Effector CD4-positive, alpha-beta T cell (primary cell): ENCODE measurements at regions not wholly inside any gene's neighbourhood (a gene's known extent, or its start where the extent isn't known, plus 50 kb on each side); places are given as distances from the start of the nearest gene placed in this dataset.

Experiments
- DNase-seq: peaks from one replicate; pipeline ENCODE4 v3.0.0-alpha.2; 2020

DNA sequence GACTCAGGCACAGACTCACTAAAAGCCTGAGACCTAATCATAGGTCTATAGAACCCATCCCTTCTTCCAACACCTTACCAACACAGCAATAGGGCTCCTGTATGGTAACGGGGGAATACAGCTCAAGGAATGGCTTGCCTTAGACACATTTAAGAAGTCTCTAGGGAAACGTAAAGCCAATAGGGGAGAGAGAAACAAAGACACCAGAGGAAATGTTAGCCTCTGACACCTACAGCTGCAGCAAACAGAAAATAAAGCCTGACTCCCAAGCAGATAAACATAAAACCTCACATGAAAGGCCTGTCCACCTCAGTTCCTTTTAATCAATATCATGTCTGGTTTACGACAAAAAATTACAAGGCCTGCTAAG lies 51.1 kb upstream of the NCOA1 start:
- DNase-seq = no peak

DNA sequence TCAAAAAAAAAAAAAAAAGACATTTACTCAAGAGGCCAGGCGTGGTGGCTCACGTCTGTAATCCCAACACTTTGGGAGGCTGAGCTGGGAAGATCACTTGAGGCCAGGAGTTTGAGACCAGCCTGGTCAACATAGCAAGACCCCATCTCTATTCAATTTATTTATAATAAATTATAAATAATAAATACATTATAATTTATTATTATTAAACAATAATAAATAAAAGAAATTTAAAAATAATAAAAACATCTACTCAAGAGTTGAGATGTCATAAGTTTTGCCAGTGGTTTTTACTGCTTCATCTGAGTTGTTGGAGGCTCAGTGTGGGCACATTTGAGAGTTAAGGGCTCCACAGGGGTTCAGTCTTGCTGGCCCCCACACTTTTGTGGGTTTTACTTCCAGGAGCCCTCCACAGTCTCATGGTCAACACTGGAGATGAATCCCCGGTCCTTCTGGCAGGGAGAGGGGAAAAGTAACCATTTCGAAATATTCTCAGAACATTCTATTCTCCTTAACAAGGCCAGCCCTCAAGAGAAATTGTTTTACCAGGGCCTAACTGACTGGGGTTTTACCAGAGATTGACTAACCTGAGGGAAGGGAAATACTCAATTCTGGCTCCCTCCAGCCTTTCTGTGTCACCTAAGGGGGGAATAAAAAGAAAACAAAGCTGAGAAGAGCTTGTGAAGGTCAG lies 51.6 kb upstream of the NCOA1 start:
- DNase-seq = no peak

- no peak for DNase-seq
Observed at GRCh38 chr2:24438106-24438505, 52.9 kb upstream of the NCOA1 start.

DNA sequence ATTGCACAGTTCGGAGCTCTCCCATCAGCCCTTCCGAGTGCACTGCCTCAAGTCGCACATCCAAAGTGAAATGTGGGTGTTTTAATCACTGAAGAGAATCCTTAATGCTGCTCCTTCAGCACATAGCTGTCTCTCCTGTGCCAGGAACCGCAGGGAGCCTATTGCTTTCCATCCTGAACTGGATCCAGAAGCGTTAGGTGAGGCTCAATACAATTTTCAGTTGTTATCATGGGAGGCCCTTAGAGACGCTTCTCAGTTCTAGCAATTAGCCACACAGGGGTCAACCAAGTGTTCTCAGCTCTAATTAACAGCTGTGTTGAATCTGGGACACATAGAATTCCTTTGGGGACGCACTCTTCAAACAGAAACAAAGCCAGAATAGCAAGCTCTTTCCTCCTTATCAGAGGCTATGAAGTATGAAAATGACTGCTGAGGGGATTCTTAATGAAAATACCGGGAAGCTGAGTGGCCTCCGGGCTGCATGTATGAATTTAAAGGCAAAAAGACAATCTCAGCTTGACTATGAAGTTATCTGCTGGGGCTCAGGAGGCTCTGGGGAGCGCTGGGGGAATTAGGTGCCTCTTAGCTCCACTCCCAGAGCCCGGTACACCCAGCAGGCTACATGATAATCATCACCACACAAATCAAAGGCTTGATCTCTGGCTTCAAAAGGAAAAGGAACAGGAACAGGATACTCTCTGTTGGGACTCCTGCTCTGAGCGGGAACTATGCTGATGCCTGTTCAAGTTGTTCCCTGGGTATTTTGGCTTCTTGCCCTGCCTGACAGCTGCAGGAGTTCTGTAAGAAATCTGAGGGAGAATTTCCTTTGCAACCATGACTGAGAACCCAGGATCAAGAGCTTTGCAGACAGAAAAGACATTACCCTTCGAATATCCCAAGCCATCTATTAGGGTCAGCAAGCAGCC lies 55.4 kb upstream of the NCOA1 start:
- DNase-seq = no peak

DNA sequence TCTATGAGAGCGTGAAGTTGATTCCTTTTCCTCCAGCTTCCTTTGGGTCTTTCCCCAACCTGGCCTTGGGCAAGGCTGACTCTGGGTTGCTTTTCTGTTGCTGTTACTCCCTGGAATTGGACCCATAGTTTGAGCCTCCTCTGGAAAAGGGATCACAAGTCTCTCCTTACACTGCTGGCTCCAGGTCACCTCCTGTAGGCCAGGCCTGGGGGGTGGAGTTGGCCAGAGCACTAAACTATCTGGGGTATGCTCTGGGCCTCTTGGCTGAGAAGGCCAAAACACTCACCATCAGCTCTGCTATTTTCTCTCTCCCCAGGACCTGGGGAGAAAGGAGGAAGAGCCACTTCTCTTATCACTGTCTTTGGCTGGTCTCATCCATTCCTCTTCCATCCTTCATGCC lies 56.5 kb upstream of the NCOA1 start:
- no peak for DNase-seq

DNA sequence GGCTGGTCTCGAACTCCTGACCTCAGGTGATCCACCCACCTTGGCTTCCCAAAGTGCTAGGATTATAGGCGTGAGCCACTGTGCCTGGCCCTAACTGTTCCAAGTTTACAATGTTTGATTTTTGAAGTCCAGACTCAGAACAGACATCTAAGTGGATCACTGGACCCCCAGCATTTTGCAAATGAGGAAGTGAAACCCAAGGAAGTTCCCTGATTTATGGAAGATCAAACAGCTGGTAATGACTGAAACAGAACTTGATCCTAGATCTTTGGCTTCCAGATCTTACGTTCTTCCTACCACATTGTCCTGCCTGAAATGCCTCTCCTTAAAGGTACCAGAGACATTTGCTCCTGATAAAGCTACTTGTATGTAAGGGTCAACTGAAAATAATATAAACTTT lies 58.3 kb upstream of the NCOA1 start:
- no peak for DNase-seq

DNA sequence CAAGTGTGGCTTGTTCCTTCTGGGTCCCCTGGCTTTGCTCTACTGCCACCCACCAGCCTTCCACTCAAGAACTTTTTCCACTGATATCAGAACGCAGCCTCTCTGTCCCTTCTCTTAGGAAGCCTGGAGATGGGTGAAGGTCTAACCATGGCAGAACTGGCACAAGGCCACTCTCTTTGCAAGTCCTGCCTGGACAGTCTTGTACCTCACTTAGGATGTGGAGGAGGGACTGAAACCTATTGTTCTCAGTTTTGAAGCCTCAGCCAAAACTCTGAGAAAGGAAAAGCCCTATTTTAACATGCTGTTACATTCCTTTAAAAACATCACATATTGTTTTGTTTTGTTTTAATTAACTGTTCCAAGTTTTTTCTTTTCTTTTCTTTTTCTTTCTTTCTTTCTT lies 58.9 kb upstream of the NCOA1 start:
- no peak for DNase-seq

GRCh38 chr2:24429197-24430074 lies 61.6 kb upstream of the NCOA1 start:
- DNase-seq = no peak

DNA sequence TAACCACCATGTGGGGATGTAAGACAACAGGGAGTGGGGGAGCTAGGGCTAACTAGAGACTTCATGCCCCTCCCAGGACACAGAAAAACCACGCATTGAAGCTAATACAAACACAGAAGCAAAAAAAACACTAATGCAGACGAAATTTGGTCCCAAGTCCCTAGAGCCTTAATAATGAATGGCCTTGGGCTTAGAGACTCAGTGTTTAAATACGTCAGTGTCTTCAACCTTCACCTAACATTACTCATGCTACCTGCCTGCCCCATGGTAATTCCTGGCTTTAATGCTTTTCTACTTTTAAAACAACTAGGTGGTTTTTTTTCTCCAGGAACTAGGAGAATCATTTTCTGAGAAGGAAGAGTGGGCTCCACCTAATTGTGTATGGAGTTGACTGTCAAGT lies 64.1 kb upstream of the ITSN2 start:
- DNase-seq = no peak

GRCh38 chr2:24423095-24423494 lies 62.8 kb upstream of the ITSN2 start:
- DNase-seq = no peak

GRCh38 chr2:24421668-24422067 lies 61.3 kb upstream of the ITSN2 start:
- DNase-seq = peak; percentile 40

- no peak for DNase-seq
Observed at GRCh38 chr2:24420373-24420772, 60.0 kb upstream of the ITSN2 start.

GRCh38 chr2:24418166-24418841 lies 58.0 kb upstream of the ITSN2 start:
- DNase-seq = no peak

- no peak for DNase-seq
Observed at GRCh38 chr2:24412812-24413211, 52.5 kb upstream of the ITSN2 start.

DNA sequence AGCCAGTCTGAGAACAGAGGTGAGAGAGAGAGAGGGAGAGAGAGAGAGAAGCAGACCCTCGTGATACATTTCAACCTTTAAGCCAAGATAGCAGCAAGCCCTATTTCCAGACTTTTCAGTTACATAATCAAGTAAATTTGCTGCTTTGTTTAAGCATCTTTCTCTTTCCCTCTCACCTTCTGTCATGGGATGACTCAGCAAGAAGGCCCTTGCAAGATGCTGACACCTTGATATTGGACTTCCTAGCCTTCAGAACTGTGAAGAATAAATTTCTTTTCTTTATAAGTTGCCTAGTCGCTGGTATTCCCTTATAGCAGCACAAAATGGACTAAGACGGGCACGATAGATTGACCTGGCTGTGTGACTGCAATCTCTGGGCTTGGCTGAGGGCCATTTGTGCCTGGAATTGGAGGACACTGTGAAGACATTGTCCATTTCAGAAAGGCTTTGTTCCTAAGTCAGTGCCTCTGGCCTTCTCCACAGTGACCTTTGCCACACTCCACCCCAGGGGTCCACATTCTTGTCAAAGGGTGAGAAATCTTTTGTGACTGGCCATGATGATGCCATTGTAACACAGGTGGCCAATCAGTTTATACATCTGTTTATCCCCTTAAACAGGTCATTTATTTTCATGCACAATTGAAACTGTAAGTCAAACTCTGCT lies 51.3 kb upstream of the ITSN2 start:
- no peak for DNase-seq

DNA sequence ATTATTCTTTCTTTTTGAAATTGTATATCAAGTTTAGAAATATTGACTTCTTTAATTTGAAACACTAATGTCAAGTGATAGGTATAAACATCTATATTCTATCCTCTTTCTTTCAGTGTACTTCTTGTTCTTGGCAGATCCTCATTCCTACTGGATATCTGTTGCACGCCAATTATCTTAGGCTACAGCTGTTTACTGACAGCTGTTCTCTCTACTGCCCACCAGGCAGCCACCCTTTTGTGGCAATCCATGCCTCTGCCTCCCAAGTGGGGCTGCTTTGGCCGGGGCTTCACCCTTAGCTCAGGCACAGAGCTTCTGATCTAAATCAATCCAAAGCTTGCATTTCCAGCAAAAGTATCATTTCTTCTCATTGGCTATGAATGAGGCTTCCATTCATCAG lies 50.6 kb upstream of the ITSN2 start:
- DNase-seq = no peak

DNA sequence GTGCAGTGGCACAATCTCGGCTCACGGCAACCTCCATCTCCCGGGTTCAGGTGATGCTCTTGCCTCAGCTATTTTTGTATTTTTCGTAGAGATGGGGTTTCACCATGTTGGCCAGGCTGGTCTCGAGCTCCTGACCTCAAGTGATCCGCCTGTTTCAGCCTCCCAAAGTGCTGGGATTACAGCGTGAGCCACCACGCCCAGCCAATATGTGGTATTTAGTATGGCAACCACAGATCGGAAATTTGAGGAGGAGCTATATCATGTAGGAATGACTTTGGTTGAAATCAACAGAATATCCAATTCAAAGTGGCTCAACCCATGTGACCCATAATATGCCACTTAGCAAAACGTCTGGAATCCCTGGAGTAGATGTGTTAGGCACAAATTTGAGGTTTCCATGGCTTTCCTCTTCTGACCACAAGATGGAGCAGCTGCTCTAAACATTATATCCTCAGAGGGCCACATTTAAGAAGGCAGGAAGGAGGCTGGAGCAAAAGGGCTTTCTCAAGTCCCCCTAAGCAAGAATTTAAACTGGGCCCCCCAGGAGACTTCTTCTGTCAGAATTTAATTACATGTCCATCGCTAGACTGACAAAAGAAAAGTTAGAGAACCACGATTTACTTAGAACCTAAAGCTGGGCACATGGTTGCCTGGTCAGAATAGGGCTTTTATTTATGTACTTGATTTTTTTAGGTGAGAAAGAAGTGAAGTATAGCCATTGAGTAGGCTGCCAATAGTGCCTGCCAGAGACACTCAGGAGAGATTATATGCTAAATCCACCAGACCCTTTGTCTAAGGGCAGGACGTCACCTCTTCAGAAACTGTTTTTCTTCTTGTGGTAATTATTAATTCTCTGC lies 49.6 kb upstream of the ITSN2 start:
- DNase-seq = no peak
